HG03139 (cell line): ENCODE measurements at regions not wholly inside any gene's neighbourhood (a gene's known extent, or its start where the extent isn't known, plus 50 kb on each side); places are given as distances from the start of the nearest gene placed in this dataset.

Experiments used
- ATAC-seq: cut with Tn5 transposase; IDR thresholded peaks from one replicate; pipeline ENCODE4 v1.9.1; 2021; ENCODE audit not compliant: unreplicated experiment

GRCh38 chr12:104858611-104859543, 99.2 kb downstream of the SLC41A2 start:
- no peak for ATAC-seq

- ATAC-seq = no peak
These were observed 101.6 kb downstream of the SLC41A2 start for GRCh38 chr12:104856531-104856930.

- no peak for ATAC-seq
These were observed 102.5 kb downstream of the SLC41A2 start for GRCh38 chr12:104855599-104855998.

GRCh38 chr12:104852896-104853295, 105.2 kb downstream of the SLC41A2 start:
- ATAC-seq = no peak

DNA sequence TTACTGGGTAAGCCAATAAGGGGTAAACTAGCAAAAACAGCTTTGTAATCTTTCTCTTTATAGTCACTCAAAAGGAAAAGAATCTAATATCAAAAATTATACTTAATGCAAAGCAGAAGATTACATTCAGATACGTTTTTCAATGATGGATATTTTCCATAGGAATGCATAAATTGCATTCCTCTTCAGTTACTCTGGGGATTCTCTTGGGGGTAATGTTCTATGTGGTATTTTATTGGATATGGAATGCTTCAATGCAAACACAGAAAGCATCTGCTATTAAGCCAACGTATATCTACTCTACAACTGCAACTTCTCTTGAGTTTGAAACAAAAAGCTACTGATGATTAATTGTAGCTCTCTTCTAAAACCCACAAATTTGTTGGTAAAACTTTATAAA, 106.0 kb downstream of the SLC41A2 start:
- no peak for ATAC-seq

DNA sequence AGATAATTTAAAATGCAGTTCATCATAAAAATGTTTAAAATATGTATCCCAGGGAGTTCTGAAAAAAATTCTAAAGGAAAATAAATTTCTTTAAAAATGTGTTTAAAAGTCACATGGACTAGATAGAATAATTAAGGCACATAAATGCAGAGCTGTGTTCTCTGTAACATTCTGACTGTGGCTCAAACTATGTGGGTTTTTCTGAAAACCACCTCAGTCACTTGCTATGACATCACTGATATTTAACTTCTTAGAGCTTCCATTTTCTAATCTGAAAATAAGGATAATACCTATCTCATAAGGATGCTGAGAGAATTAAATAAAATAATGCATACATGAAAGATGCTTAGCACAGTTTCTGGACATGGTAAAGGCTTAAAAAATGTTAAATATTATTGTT, 107.3 kb downstream of the SLC41A2 start:
- ATAC-seq = no peak

DNA sequence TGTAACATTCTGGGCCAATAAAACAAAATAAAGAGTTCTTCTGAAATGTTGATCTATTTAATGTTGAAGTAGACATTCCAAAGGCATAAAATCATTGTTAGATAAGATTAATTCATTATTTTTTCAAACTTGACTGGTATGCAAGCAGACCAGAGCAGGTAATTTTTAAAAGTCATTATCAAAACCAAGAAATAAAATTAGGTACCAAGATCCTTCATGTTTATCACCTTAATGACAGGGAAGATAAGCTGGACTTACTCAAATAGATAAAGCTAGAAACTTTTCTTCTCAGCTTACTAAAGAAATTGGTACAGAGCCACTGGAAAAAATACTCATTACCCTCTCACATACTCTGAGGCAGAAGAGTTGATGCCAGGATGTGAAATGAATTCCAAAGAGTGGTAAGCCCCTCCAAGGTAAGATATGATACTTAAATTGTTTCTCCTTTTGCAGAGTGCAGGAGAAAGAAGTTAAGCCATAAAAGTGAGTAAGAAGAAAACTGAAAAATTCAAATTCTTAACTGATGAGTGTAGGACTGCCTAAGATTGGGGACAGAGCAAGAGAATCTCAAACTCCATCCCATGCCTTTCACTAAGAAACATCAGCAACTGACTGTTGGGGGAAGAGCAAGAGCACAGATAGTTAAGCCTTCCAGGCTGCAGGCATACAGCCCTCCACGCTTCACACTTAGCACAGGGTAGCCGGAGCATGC, 111.9 kb downstream of the SLC41A2 start:
- no peak for ATAC-seq

DNA sequence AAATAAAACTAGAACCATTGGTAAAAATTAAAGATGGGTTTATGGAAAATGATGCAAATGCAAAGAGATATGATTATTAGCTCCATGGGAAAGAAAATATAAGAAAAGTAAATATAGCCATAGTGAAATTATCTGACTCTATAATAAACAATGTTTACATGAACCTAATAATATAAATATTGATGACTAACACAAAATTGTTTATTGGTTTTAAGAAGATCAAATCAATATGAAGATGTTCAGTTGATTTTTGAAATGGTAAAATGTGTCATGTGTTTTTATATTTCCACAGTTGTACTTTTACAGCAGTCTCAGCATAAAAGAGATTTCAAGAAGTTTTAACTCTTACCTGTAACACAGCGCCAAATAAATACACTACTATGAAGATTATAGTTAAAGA, 114.0 kb downstream of the SLC41A2 start:
- ATAC-seq = no peak

GRCh38 chr12:104840262-104840661, 117.8 kb downstream of the SLC41A2 start:
- no peak for ATAC-seq

DNA sequence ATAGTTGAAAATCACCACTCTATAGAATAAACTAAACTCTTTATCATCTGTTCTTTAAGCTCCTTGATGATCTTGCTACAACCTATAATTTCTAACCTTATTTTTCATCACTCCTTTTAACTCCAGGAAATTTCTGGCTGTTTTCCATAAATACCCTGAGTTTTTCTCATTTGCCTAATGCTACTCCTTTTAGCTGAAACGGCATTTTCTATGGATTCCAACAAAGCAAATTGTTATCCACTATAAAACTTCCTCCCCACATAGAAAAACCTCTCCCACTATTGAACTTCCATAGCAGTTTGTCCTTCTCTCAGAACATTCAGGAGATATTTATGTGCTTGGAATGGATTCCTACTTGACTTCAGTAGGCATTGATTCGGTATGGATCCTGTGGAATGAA, 122.8 kb downstream of the SLC41A2 start:
- ATAC-seq = no peak

DNA sequence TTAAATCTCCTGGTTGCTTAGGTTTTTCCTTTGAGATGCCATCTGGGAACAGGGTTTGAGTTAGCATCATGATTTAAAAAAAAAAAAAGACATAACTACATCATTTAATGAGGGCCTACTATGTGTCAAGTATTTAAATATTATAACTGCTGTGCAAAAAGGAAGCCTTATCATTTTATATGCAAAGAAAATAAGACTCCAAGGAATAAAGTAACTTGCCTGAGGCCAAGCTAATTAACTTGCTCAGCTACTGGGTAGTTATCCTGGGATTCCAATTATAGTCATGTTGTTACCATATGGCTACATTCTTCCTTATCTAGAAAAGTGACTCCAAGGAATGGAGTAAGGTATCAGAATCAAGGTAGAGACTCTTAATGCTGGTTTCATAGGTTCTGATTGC, 123.5 kb downstream of the SLC41A2 start:
- no peak for ATAC-seq

DNA sequence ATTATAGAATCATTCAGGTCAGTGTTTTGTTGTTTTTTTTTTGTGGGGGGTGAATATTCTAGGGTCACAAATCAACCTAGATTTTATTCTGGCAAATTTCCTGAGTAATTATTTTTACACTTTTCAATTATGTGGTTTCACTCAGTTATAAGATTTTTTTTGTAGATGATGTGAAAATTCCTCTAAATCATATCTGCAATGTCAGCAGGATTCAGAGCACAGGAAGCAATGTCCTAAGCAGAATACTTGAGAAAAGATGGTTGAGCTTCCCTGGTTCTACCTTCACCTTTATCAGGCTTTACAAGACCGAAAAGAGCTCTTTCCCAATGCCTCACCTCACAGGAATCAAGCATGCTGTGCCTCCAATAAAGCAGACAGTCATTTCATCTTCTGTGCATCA, 124.3 kb downstream of the SLC41A2 start:
- no peak for ATAC-seq

- ATAC-seq = no peak
These were observed 130.1 kb downstream of the SLC41A2 start for GRCh38 chr12:104828015-104828414.

DNA sequence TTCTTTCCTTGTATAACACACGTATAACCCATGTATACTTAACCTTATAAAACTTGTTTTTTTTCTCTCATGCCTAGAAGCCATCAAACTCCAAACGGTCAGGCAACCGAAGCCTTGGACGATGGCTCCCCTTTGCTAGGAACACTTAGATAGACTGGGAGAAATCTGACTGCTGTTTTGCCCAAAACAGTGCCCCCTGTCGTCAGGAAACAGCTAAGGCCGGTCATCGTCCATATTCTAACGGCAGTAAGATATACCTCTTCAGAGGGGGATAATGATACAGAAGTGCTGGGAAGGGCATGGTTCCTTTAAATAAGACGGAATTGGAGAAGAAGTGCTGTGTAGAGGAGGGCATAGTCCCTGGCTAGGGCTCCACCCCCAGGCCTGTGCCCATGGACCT, 130.5 kb downstream of the SLC41A2 start:
- no peak for ATAC-seq

DNA sequence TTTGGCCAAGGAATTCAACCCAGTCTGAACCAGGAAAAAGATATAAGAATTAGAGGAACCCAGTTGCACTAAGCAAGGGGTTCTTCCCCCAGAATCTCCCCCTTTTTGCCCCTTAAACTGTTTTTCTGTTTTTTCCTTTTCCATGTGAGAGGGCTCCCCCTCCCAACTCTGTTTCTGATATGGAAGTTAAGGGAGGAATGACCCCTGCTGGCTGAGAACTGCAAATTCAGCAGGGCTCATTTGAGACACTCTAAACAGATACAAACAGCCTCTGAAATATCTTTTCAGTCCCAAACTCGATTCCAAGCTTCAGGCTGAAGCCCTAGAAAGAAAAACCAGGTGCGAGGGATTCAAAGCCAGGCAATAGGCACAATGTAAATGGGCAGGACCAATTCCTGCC, 132.7 kb downstream of the SLC41A2 start:
- ATAC-seq = no peak

DNA sequence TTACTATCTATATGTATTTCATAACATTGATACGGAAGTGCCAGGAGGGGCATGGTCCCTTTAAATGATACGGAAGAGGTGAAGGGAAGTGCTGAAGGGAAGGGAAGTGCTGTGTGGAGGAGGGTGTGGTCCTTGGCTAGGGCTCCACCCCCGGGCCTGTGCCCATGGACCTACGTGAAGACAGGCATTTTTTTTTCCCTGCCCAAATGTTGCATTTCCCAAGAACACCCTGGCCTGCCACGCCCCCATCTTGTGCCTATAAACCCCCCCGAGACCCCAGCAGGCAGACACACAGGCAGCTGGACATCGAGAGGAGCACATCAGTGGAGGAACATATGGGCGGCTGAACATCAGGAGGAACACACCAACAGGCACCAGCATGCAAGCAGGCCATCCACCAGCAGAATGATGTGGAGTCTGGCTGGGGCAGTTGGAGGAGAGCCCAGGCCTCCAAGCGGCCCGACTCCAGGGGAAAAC, 134.1 kb downstream of the SLC41A2 start:
- no peak for ATAC-seq

DNA sequence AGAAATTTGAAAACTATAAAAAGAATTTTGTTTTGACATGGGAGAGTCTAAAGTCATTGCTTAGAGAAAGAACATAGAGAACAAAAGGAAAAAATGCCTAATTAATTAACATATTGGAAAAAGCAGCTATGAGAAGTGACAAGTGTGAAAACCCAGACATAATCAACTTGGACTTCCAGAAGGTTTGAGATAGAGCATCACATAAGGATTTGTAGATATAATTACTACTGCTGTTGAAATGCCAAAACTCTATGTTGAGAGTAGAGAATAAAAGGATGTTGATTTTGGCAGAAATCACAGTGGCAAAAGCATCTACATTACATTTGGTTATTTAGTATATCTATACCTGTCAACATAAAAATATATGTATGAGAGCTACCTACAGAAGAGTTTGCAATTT, 135.1 kb downstream of the SLC41A2 start:
- no peak for ATAC-seq

DNA sequence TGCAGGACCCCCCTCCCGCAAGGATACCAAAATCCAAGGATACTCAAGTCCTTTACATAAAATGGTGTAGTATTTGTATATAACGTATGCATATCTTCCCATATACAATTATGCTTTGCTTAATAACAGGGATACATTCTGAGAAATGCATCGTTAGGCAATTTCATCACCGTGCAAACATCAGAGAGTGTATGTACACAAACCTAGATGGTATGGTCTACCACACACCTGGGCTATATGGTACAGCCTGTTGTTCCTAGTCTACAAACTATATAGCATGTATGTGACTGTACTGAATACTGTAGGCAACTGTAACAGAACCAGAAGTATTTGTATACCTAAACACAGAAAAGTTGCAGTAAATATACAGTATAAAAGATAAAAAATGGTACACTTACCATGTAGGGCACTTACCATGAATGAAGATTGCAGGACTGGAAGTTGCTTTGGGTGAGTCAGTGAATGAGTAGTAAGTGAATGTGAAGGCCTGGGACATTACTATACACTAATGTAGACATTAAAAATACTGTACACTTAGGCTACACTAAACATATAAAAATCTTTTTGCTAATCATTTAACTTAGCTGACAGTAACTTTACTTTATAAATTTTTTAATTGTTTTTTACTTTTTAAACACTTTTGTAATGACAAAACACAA, 141.1 kb downstream of the SLC41A2 start:
- ATAC-seq = no peak

- ATAC-seq = no peak
These were observed 142.2 kb downstream of the SLC41A2 start for GRCh38 chr12:104815935-104816334.

- no peak for ATAC-seq
These were observed 143.1 kb downstream of the SLC41A2 start for GRCh38 chr12:104814944-104815343.
